CD14-positive monocyte (primary cell): ENCODE measurements at regions not wholly inside any gene's neighbourhood (a gene's known extent, or its start where the extent isn't known, plus 50 kb on each side); places are given as distances from the start of the nearest gene placed in this dataset.

Source experiments
- DNase-seq, 3 donors: peaks; one replicate each; pipeline ENCODE4 v3.0.0-alpha.2; 2011 to 2022
- H2AFZ ChIP-seq: 2 replicates; pipeline ENCODE4 v1.6.0; 2012; ENCODE audit warnings: mild to moderate bottlenecking, low read depth, low read length, inconsistent platforms; ENCODE audit not compliant: insufficient read depth, poor library complexity, severe bottlenecking
- H3K27ac ChIP-seq, 2 donors: 1 replicate in 1 of 2; 2 replicates in 1 of 2; pipeline ENCODE4 v1.5.1; 2012 to 2013; ENCODE audit warnings: low read length in 2 of 2, control low read depth in 1 of 2, inconsistent platforms in 1 of 2, low read depth in 1 of 2, mild to moderate bottlenecking in 1 of 2
- H3K27me3 ChIP-seq, 2 donors: one replicate each; pipeline versions ENCODE4 v1.6.0 to v1.6.1; 2011 to 2013; ENCODE audit warnings: low read length in 2 of 2; ENCODE audit not compliant: control insufficient read depth in 2 of 2, insufficient read depth in 2 of 2
- H3K36me3 ChIP-seq, 2 donors: replicated peaks in 1 of 2; 1 replicate in 1 of 2; 2 replicates in 1 of 2; pipeline versions ENCODE4 v1.5.1 to v1.6.1; 2012 to 2013; ENCODE audit warnings: low read length in 2 of 2, control low read depth in 1 of 2, inconsistent platforms in 1 of 2, mild to moderate bottlenecking in 1 of 2; ENCODE audit not compliant: insufficient read depth in 2 of 2, control insufficient read depth in 1 of 2
- H3K4me1 ChIP-seq, 2 donors: 1 replicate in 1 of 2; 2 replicates in 1 of 2; pipeline versions ENCODE4 v1.5.1 to v1.6.1; 2012 to 2013; ENCODE audit warnings: low read length in 2 of 2, control low read depth in 1 of 2, inconsistent platforms in 1 of 2, mild to moderate bottlenecking in 1 of 2, moderate library complexity in 1 of 2; ENCODE audit not compliant: insufficient read depth in 2 of 2, control insufficient read depth in 1 of 2
- H3K4me2 ChIP-seq: replicated peaks from 2 replicates; pipeline ENCODE3; 2012; ENCODE audit warnings: low read length, moderate library complexity, mild to moderate bottlenecking; ENCODE audit not compliant: poor library complexity, severe bottlenecking; ENCODE audit errors: extremely low read depth
- H3K4me3 ChIP-seq, 3 experiments: fragments of 200-600 bp in 1 of 3; sonication (generic) in 1 of 3; replicated peaks in 1 of 3; 1 replicate in 2 of 3; 2 replicates in 1 of 3; pipeline ENCODE4 v1.5.1; 2011 to 2013; ENCODE audit warnings: low read length in 3 of 3, mild to moderate bottlenecking in 3 of 3, control low read depth in 2 of 3, low read depth in 2 of 3, inconsistent platforms in 1 of 3, moderate library complexity in 1 of 3
- H3K79me2 ChIP-seq: 2 replicates; pipeline ENCODE4 v1.6.0; 2012; ENCODE audit warnings: mild to moderate bottlenecking, control low read depth, inconsistent platforms, low read length, moderate library complexity; ENCODE audit not compliant: insufficient read depth
- H3K9ac ChIP-seq: 2 replicates; pipeline ENCODE4 v1.6.0; 2017; ENCODE audit warnings: low read length, mild to moderate bottlenecking; ENCODE audit not compliant: insufficient read depth, poor library complexity, severe bottlenecking
- H3K9me3 ChIP-seq, 2 donors: replicated peaks in 1 of 2; 1 replicate in 1 of 2; 2 replicates in 1 of 2; pipeline versions ENCODE4 v1.5.1 to v1.6.1; 2012 to 2013; ENCODE audit warnings: low read length in 2 of 2, control low read depth in 1 of 2; ENCODE audit not compliant: control insufficient read depth in 1 of 2, insufficient read depth in 1 of 2
- H4K20me1 ChIP-seq: 2 replicates; pipeline ENCODE4 v1.6.0; 2012; ENCODE audit warnings: mild to moderate bottlenecking, low read length, control low read depth, moderate library complexity; ENCODE audit not compliant: insufficient read depth
- H3K27ac Mint-ChIP-seq, 7 donors: one replicate each; pipeline ENCODE4 v1.8.0; 2020; ENCODE audit warnings: mild to moderate bottlenecking in 7 of 7, mixed read lengths in 7 of 7, moderate library complexity in 6 of 7, inconsistent platforms in 2 of 7
- H3K27me3 Mint-ChIP-seq, 3 donors: one replicate each; pipeline ENCODE4 v1.8.0; 2021 to 2022; ENCODE audit warnings: low read depth in 3 of 3, mild to moderate bottlenecking in 3 of 3, mixed read lengths in 3 of 3, moderate library complexity in 3 of 3, inconsistent platforms in 1 of 3
- H3K36me3 Mint-ChIP-seq, 2 donors: one replicate each; pipeline ENCODE4 v1.8.0; 2020; ENCODE audit warnings: mixed read lengths in 2 of 2, inconsistent platforms in 1 of 2, mild to moderate bottlenecking in 1 of 2
- H3K4me1 Mint-ChIP-seq: one replicate; pipeline ENCODE4 v1.8.0; 2020; ENCODE audit warnings: mild to moderate bottlenecking, mixed read lengths
- H3K4me3 Mint-ChIP-seq, 2 donors: one replicate each; pipeline ENCODE4 v1.8.0; 2020; ENCODE audit warnings: mild to moderate bottlenecking in 2 of 2, mixed read lengths in 2 of 2, moderate library complexity in 1 of 2
- H3K9me3 Mint-ChIP-seq, 7 donors: one replicate each; pipeline ENCODE4 v1.8.0; 2020 to 2022; ENCODE audit warnings: mixed read lengths in 7 of 7, mild to moderate bottlenecking in 6 of 7, moderate library complexity in 6 of 7, inconsistent platforms in 2 of 7
- CTCF ChIP-seq: fragments of 200-600 bp; IDR thresholded peaks from one replicate; pipeline ENCODE4 v1.8.0; 2022; ENCODE audit warnings: antibody characterized with exemption, mild to moderate bottlenecking
- WGBS: methylation state at CpG from one replicate; pipeline ENCODE4 v1.1.5; 2013; ENCODE audit warnings: missing lambda C conversion rate; ENCODE audit not compliant: insufficient coverage; 5-methylcytosine and 5-hydroxymethylcytosine counted together
- intact Hi-C, 2 donors: fragments of 100-400 bp; cut with micrococcal nuclease; formaldehyde crosslinking; loops; one replicate each; pipeline versions ENCODE4 v1.15.0 to v1.15.1; 2023

DNA sequence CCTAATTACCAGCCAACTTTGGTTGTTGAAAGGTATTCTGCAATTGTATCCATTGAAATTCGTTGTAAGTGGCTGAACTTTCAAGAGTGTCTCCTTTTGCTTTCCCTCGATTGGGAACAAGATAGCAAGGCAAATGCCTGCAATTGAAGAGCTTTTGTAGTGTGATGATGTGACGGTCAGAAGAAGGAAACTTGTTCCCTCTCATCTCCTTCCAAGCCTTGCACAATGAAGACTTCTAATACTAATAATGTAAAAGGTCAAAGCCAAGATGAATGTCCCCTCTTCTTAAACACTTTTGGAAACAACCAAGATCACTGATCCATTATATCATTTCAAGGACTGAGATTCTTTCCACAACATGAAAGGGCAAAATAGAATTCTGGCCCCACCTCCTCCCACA is 101.9 kb upstream of the LMCD1 start:
- Mint-ChIP-seq H3K4me3 (no peak overlapping the region), H3K27me3 (no peaks in the 10 kb centered on the region), H3K27ac (no peak overlapping the region), H3K36me3 (no peaks in the 10 kb centered on the region), H3K4me1 (no peaks in the 10 kb centered on the region), H3K9me3 (peaks cover 0 to 9% (median 4%) of the 10 kb centered on the region in 7 donors)
- Histone ChIP-seq H4K20me1 (no peaks in the 10 kb centered on the region), H2AFZ (no peak overlapping the region), H3K9ac (no peak overlapping the region), H3K4me1 (no peaks in the 10 kb centered on the region), H3K4me3 (no peak overlapping the region), H3K36me3 (no peaks in the 10 kb centered on the region), H3K9me3 (no peaks in the 10 kb centered on the region), H3K4me2 (no peak overlapping the region), H3K79me2 (no peaks in the 10 kb centered on the region), H3K27me3 (no peaks in the 10 kb centered on the region), H3K27ac (no peak overlapping the region)
- intact Hi-C loops: no loop called here
- no peak for DNase-seq
- WGBS: 100% methylated on average over 1 of the region's 3 CpGs
- no peak for TF ChIP-seq CTCF

GRCh38 chr3:8400911-8401310 is 100.7 kb upstream of the LMCD1 start:
- no peak overlapping the region for H3K4me3 ChIP-seq
- DNase-seq: no peak
- WGBS: 83% methylated on average over 1 of the region's 1 CpG
- H3K4me3 Mint-ChIP-seq: no peak overlapping the region
- intact Hi-C loops: no loop called here
- H3K36me3 ChIP-seq: no peaks in the 10 kb centered on the region
- H3K27ac Mint-ChIP-seq: no peak overlapping the region
- H3K27me3 Mint-ChIP-seq: no peaks in the 10 kb centered on the region
- H3K4me1 ChIP-seq: no peaks in the 10 kb centered on the region
- H3K4me1 Mint-ChIP-seq: no peaks in the 10 kb centered on the region
- TF ChIP-seq CTCF: no peak
- no peaks in the 10 kb centered on the region for H3K27me3 ChIP-seq
- no peak overlapping the region for H3K4me2 ChIP-seq
- peaks cover 0 to 9% (median 5%) of the 10 kb centered on the region in 7 donors for H3K9me3 Mint-ChIP-seq
- H3K9ac ChIP-seq: no peak overlapping the region
- H3K9me3 ChIP-seq: no peaks in the 10 kb centered on the region
- H3K27ac ChIP-seq: no peak overlapping the region
- no peak overlapping the region for H2AFZ ChIP-seq
- H3K36me3 Mint-ChIP-seq: no peaks in the 10 kb centered on the region
- H3K79me2 ChIP-seq: no peaks in the 10 kb centered on the region
- H4K20me1 ChIP-seq: no peaks in the 10 kb centered on the region
